ENCODE measurements at regions not wholly inside any gene's neighbourhood (a gene's known extent, or its start where the extent isn't known, plus 50 kb on each side); places are given as distances from the start of the nearest gene placed in this dataset.

DNA sequence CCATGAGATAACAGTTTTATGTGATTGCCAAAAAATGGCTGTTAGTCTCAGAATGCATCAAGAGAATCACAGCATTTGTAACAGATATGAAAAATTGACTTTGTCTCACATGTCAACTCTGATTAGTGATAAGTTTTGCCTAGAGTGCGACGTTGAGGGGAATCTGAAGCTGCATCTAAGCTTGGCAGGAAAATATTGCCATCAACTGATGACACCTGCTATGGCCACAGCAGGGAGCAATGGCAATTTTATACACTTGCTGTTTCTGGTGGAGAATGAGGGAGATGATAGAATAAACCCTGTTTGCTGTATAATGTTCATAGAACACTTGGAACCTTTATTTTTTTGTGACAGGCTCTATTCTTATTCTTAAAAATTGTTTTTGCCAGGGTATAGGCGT, 205.4 kb upstream of the GNPDA2 start:
- H3K4me3 ChIP-seq (ENCODE audit: low read depth, low read length) = no peak overlapping the region
- no peak for DNase-seq (ENCODE audit: low read depth)
- TF ChIP-seq, protein P1, sequence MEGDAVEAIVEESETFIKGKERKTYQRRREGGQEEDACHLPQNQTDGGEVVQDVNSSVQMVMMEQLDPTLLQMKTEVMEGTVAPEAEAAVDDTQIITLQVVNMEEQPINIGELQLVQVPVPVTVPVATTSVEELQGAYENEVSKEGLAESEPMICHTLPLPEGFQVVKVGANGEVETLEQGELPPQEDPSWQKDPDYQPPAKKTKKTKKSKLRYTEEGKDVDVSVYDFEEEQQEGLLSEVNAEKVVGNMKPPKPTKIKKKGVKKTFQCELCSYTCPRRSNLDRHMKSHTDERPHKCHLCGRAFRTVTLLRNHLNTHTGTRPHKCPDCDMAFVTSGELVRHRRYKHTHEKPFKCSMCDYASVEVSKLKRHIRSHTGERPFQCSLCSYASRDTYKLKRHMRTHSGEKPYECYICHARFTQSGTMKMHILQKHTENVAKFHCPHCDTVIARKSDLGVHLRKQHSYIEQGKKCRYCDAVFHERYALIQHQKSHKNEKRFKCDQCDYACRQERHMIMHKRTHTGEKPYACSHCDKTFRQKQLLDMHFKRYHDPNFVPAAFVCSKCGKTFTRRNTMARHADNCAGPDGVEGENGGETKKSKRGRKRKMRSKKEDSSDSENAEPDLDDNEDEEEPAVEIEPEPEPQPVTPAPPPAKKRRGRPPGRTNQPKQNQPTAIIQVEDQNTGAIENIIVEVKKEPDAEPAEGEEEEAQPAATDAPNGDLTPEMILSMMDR (conservative IDR thresholded peaks at IDR 0.05; ENCODE audit: low read depth, low read length) = no peak

DNA sequence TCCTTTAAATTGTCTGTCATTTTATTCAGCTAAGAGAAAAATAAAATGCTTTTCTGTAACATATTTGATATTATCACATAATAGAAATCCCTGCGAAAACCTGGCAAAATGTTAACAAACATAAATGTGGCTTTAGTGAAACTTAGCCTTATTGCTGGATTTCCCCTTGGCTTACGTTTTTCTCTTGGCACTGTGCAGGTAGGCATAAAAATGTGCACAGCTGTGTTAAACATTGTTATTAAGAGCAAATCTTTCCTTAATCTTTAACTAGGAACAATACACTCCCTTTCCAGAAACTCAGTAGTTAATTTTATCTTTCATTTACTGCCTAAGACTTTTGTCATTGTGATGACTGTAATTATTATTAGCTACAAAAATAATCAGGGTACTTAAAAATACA, 202.4 kb upstream of the GNPDA2 start:
- H3K4me3 ChIP-seq (ENCODE audit: low read depth, low read length) = no peak overlapping the region
- no peak for DNase-seq (ENCODE audit: low read depth)
- TF ChIP-seq, protein P1 (conservative IDR thresholded peaks at IDR 0.05; ENCODE audit: low read depth, low read length) = no peak

DNA sequence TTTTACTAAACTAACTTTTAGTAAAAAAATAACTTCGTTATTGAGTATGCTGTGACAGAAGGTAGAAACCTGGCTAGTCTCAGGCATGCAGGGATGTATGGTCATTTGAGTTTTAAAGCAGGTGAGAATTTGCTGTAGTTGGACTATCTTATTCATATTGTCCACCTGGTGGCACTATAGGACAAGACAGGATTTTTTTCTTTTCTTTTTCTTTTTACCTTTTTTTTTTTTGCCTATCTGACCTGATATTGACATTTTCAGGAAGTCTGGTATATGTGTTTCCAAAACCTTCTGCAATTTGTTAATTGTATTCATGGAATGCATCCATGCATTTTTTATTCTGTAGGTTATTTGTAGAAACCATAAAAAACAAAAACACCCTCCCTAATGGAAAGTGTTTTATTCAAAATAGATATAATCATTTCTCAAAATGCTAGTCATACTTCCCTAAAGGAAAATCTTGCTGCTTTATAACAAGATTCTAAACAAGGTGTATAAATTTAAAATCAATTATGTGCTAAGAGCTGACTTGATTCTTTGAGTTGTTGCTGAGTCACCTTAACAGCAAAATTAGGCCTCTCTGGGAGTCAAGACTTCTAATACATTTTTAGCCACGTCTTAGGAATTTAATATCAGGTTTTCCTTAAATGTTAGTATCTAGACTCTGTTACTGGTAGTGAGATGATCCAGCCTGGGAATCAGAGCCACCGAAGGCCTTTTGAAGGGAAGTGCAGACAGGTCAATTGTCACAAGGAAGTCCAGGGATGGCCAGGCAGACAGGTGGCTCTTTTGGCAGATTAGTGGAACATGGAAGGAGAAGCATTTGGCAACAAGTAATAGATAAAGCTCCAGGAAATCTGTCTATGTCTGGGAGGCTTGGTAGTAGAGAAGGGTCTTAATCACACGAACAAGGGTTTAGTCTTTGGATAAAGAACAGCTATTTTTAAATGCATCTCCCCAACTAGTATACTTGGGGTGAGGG, 201.3 kb upstream of the GNPDA2 start:
- no peak overlapping the region for H3K4me3 ChIP-seq (ENCODE audit: low read depth, low read length)
- TF ChIP-seq, protein P1 (conservative IDR thresholded peaks at IDR 0.05; ENCODE audit: low read depth, low read length) = peak; percentile 68
- DNase-seq (ENCODE audit: low read depth) = no peak

DNA sequence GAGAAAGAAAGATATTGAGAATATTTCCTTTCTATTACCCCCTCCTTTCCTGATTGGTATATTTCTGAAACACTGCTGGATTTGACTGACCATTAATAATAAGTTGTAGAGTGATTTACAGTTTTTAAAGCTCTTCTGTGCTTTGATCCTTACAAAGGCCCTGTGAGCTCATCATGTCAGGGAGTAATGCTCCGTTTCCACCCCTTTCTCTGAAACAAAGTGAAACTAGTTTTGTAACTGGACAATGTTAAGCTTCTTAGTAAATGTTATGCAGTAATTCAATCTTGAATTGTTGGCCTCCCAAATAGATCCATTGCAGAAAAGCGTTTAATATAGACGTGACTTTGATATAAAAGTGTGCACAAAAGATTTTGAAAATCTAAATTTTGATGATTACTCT, 190.1 kb upstream of the GNPDA2 start:
- DNase-seq (ENCODE audit: low read depth) = peak; percentile 18
- TF ChIP-seq, protein P1 (conservative IDR thresholded peaks at IDR 0.05; ENCODE audit: low read depth, low read length) = no peak
- peak overlapping the region; percentile 40 for H3K4me3 ChIP-seq (ENCODE audit: low read depth, low read length)

DNA sequence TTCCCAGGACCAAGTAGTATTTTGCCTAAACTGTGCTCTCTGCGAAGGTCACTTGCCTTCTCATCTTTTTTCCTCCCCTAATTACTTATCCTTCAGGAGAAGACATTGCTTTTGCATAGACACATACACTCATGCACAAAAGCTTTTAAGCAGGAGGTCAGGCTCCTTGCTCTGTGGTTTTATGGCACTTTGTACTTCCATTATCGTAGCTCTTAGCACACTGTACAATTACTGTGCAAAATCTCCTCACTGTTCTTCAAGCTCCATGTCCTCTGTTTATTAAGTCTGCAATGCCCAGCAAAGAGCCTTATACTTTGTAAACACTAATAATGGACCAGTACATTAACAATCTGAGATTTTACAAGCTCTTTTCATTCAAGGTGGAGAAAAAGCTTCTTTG, 188.4 kb upstream of the GNPDA2 start:
- TF ChIP-seq, protein P1 (conservative IDR thresholded peaks at IDR 0.05; ENCODE audit: low read depth, low read length) = no peak
- H3K4me3 ChIP-seq (ENCODE audit: low read depth, low read length) = no peak overlapping the region
- no peak for DNase-seq (ENCODE audit: low read depth)

DNA sequence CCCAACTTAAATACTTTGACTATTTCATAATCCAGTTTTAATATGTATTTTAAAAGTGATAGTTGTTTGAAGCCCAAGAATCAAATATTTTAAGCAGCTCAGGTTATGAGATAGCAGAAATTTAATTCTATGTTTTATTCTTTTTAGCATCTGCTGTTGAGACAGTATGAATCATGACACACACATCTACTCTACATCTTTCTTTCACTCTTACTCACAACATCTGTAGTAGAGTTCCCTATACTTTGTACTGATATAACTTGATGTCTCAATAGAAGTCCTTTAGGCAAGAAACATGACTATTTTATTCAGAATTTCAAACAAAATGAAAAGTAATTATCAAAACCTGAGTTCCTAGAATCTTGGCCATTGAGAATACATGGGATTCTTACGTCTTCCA, 187.9 kb upstream of the GNPDA2 start:
- DNase-seq (ENCODE audit: low read depth) = no peak
- no peak overlapping the region for H3K4me3 ChIP-seq (ENCODE audit: low read depth, low read length)
- TF ChIP-seq, protein P1 (conservative IDR thresholded peaks at IDR 0.05; ENCODE audit: low read depth, low read length) = no peak

DNA sequence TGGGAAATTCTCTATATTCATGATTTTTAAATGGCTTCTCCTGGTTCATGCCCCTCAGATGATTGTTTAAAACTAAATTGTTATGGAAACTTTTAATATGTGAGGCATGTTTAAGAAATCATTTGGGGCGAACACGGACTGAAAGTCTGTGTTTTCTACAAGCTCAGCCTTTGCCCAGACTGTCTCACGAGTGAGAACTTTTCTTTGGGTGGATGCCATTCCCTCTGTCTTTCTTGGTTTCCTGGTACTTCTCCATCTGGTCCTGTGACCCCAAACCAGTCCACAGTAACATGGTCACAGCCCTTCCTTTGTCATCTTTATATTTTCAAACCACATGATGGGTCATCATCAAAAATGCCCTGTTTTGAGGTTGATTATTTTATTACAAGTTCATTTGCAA, 186.6 kb upstream of the GNPDA2 start:
- DNase-seq (ENCODE audit: low read depth) = no peak
- no peak overlapping the region for H3K4me3 ChIP-seq (ENCODE audit: low read depth, low read length)
- TF ChIP-seq, protein P1 (conservative IDR thresholded peaks at IDR 0.05; ENCODE audit: low read depth, low read length) = no peak

All from epithelial cell of proximal tubule (primary cell).